ENCODE measurements at regions not wholly inside any gene's neighbourhood (a gene's known extent, or its start where the extent isn't known, plus 50 kb on each side); places are given as distances from the start of the nearest gene placed in this dataset.
A peak's percentile ranks its signal among the peaks of the same experiment; 100 is the strongest.

DNA sequence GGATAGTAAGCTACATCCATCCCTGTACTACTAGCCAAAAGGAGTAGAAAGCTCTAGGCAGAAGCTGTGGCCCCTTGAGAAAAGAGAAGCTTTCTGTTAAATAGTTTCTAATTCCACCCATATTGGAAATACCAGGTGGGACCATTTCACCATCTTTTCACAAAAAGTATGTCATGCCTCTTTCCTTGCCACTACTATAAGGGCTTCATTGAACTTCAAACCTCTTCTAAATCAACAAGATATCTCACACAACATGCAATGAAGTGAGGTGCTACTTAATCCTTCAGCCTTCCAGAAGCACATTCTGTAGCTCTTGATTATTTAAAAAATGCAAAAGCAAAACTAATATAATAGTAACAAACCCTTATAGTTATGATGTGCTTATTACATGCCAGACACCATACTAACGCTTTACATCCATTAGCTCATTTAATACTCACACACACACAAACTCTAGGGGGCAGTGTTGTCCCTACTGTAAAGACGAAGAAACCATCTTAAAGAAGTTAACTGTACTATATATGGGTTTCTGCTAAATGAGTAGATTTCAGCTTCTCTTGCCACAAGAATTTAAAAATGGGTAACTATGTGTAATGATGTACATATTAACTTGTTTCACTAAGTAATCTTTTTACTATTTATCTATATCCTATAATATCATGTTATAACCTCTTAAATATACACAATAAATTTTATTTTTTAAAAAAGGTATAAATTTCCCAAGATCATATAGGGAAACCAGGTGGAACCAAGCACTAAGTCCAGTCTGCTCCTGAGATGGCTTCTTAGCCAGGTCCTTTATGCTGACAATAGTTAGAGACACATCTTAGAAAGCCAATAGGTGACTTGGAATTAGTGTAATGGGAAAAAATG is 124.4 kb downstream of the RPS29 start:
- POLR2A ChIA-PET: interaction anchor here (0.5 to 1.1 kb wide), 8 partner anchors 125 to 345 kb away, joined by 3 to 11 read pairs (median 5); partner anchors contain the start of genes KLHDC2, LRR1, MGAT2 and RPL36AL
- H3K27me3 Mint-ChIP-seq: peaks cover 5% of the 10 kb centered on the region
- no peak for DNase-seq
- TF ChIP-seq, protein P1, sequence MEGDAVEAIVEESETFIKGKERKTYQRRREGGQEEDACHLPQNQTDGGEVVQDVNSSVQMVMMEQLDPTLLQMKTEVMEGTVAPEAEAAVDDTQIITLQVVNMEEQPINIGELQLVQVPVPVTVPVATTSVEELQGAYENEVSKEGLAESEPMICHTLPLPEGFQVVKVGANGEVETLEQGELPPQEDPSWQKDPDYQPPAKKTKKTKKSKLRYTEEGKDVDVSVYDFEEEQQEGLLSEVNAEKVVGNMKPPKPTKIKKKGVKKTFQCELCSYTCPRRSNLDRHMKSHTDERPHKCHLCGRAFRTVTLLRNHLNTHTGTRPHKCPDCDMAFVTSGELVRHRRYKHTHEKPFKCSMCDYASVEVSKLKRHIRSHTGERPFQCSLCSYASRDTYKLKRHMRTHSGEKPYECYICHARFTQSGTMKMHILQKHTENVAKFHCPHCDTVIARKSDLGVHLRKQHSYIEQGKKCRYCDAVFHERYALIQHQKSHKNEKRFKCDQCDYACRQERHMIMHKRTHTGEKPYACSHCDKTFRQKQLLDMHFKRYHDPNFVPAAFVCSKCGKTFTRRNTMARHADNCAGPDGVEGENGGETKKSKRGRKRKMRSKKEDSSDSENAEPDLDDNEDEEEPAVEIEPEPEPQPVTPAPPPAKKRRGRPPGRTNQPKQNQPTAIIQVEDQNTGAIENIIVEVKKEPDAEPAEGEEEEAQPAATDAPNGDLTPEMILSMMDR (IDR thresholded peaks at IDR 0.05): peak; percentile 62
- no peaks in the 10 kb centered on the region for H3K4me1 Mint-ChIP-seq
- H3K9me3 Mint-ChIP-seq: no peaks in the 10 kb centered on the region
- intact Hi-C loops (cut with micrococcal nuclease): loop anchor here (1.0 to 10.0 kb wide), 7 partner anchors 36 to 1071 kb away; partner anchors contain the start of genes KLHDC2, MAP4K5, RPS29 and VCPKMT
- CTCF ChIA-PET: interaction anchor here (0.6 to 3.2 kb wide), 25 partner anchors 9 to 391 kb away, joined by 3 to 24 read pairs (median 4); partner anchors contain the start of genes KLHDC2, MGAT2, NEMF and RPL36AL
- peak; percentile 81 for ATAC-seq (ENCODE audit: low read depth)
- no peak overlapping the region for H3K4me3 Mint-ChIP-seq
- no peaks in the 10 kb centered on the region for H3K36me3 Mint-ChIP-seq (ENCODE audit: low read depth)
- no peak overlapping the region for H3K27ac Mint-ChIP-seq

DNA sequence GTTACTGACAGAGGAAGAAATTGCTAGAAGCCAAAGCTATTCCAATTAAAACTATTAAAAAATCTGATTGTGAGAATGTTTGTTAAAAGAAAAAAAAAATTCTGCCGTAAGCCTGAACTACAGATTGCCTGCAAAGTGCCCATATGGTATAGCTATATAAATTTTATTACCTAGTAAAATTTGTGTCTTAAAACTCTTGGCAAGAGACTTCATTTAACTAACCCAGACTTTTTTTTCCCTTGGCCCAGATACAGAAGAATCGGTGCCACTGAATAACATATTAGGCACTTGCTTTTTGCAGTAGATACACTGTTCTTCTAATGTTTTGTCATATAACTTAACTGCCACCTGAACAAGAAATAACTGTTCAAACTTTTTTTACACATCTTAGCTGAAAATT is 125.5 kb downstream of the RPS29 start:
- no peak for DNase-seq
- Mint-ChIP-seq H3K4me1 (no peaks in the 10 kb centered on the region), H3K27ac (no peak overlapping the region), H3K9me3 (no peaks in the 10 kb centered on the region), H3K36me3 (ENCODE audit: low read depth) (no peaks in the 10 kb centered on the region), H3K27me3 (peaks cover 3% of the 10 kb centered on the region), H3K4me3 (no peak overlapping the region)
- ATAC-seq (ENCODE audit: low read depth): no peak
- intact Hi-C loops (cut with micrococcal nuclease): loop anchor here (1.0 to 10.0 kb wide), 5 partner anchors 127 to 1072 kb away; partner anchors contain the start of genes KLHDC2, MAP4K5, RPS29 and VCPKMT
- ChIA-PET POLR2A (no interaction called here), CTCF (interaction anchor here (0.5 to 3.2 kb wide), 11 partner anchors 9 to 392 kb away, joined by 3 to 24 read pairs (median 4); partner anchors contain the start of gene NEMF)
- TF ChIP-seq, protein P1 (IDR thresholded peaks at IDR 0.05): no peak

DNA sequence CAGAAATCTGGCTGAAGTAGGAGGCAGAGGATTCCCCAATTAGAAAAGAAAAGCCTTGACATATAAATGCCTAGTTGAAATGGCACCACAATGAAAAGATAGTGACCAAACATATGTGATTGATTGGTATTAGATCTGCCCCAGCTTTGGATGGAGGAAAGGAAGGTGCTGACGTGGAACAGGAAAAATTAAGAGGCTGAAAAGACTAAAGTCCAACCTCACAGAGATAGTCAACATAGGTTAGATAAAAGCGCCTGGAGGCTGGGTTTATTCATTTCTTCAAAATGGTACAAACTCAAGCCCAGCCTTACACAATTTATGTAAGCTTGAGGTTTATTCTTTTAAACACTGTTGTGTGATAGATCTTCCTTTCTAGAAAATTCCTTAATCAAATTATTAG is 129.6 kb downstream of the RPS29 start:
- CTCF ChIA-PET: no interaction called here
- ATAC-seq (ENCODE audit: low read depth) (no peak), DNase-seq (no peak)
- Mint-ChIP-seq H3K4me1 (no peaks in the 10 kb centered on the region), H3K9me3 (no peaks in the 10 kb centered on the region), H3K27me3 (peaks cover 11% of the 10 kb centered on the region), H3K4me3 (no peak overlapping the region), H3K27ac (no peak overlapping the region), H3K36me3 (ENCODE audit: low read depth) (no peaks in the 10 kb centered on the region)
- POLR2A ChIA-PET: no interaction called here
- intact Hi-C loops (cut with micrococcal nuclease): no loop called here
- TF ChIP-seq, protein P1 (IDR thresholded peaks at IDR 0.05): no peak

DNA sequence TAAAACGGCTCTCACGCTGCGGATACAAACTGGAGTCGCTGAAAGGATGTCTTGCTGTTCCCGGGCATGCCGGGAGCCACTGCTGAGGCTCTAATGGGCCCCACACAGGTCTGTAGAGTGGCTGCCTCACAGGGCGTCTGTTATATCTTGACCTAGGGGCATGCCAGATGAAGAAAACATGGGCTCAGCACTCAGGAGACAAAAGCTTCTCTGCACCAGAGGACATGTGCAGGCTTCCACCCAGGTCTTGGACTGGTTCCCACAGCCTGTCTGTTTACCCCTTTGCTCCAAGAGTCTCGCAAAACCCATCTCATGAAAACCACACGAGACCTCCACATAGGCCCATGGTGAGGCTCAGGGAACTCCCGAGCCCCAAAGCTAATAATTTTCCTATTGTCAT is 134.2 kb downstream of the RPS29 start:
- no peak for DNase-seq
- H3K4me3 Mint-ChIP-seq: no peak overlapping the region
- no peaks in the 10 kb centered on the region for H3K36me3 Mint-ChIP-seq (ENCODE audit: low read depth)
- ATAC-seq (ENCODE audit: low read depth): no peak
- POLR2A ChIA-PET: no interaction called here
- intact Hi-C loops (cut with micrococcal nuclease): no loop called here
- H3K4me1 Mint-ChIP-seq: no peaks in the 10 kb centered on the region
- peaks cover 15% of the 10 kb centered on the region for H3K27me3 Mint-ChIP-seq
- TF ChIP-seq, protein P1 (IDR thresholded peaks at IDR 0.05): no peak
- no peak overlapping the region for H3K27ac Mint-ChIP-seq
- H3K9me3 Mint-ChIP-seq: peaks cover 5% of the 10 kb centered on the region
- CTCF ChIA-PET: interaction anchor here (1.5 kb wide), 2 partner anchors 9 to 10 kb away, joined by 3 to 7 read pairs; no protein-coding TSS in a partner anchor

DNA sequence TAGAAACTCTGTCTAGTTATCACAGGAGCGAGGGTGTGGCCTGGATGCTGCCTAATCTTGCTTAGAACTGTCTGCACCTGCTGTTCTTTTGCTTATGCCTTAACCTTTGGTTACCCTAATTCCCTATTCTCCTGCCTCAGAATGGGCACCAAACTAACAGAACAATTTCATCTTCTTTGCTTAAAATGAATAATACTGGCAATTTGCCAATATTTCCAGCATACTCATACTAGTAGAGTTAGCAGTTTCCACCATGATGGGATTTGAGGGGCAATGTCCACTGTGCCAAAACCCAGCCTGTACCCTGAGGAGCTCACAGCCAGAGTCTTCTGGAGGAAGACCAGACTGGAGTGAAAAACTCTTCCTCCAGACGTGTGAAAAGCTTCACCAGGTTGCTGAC is 136.4 kb downstream of the RPS29 start:
- Mint-ChIP-seq H3K27me3 (peaks cover 15% of the 10 kb centered on the region), H3K27ac (no peak overlapping the region), H3K9me3 (peaks cover 5% of the 10 kb centered on the region), H3K4me1 (no peaks in the 10 kb centered on the region), H3K4me3 (no peak overlapping the region), H3K36me3 (ENCODE audit: low read depth) (no peaks in the 10 kb centered on the region)
- DNase-seq (no peak), ATAC-seq (ENCODE audit: low read depth) (no peak)
- ChIA-PET CTCF (no interaction called here), POLR2A (no interaction called here)
- intact Hi-C loops (cut with micrococcal nuclease): no loop called here
- TF ChIP-seq, protein P1 (IDR thresholded peaks at IDR 0.05): no peak
